Activated CD4-positive, alpha-beta T cell treated with anti-CD3 and anti-CD28 coated beads, Interleukin-2, Interleukin-4, amounts not matched to agents 100 ng/mL and 50 ng/mL, durations not matched to agents 16 hours and 8 hours (primary cell): ENCODE measurements at regions not wholly inside any gene's neighbourhood (a gene's known extent, or its start where the extent isn't known, plus 50 kb on each side); places are given as distances from the start of the nearest gene placed in this dataset.
"Not testable (repeated sequence)": the region's sequence is repeated elsewhere in the genome, so short reads cannot be mapped to it uniquely, and the experiment has no call there.

ENCODE experiments used
- DNase-seq: peaks from one replicate; pipeline ENCODE4 v3.0.0-alpha.2; 2020; ENCODE audit warnings: low spot score

DNA sequence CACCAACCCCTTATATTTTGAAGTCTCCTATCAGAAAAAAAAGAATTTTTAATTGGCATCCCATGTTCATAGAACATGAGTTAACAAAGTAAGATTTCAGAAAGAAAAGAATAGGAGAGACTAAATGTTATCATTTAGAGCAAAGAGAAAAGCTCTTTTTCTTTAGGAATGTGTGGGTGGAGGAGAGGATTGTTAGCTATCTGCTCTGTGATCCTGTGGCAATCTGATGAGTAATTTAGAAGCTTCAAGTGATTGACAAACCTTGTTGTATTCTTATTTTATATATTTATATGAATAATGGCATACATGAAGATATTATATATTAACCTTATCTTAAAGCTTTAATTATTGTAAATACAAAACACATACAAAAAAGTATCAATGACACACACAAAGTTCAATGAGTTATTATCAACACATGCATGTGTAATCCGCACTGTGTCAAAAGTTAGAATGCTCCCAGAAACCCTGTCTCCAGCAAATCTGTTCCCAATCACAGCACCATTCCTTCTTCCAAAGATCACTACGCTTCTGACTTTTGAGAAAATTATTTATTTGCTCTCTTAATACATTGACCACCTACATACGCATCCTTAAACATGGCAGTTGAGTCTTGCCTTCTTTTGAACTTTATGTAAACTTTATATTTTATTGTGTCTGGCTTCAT is 907.4 kb downstream of the MCTP2 start:
- DNase-seq, result no peak

DNA sequence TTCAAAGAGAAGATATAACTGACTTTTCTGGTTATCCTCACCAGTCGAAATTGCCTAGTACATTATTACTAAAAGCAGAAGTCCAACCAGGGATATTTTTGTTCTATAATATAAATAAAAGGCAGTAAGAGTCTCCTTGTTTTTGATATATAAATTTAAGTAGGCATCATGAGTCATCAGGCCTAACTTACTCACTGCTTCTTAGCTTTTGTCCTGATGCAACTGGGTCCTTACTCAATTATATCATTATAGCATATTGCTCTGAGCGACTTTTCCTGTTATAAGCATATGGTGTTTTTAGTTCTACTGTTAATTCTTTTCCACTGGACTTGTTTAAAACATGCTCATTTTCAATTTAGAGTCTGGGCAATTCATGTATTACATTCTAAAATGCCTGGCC is 910.1 kb downstream of the MCTP2 start:
- DNase-seq, result no peak

DNA sequence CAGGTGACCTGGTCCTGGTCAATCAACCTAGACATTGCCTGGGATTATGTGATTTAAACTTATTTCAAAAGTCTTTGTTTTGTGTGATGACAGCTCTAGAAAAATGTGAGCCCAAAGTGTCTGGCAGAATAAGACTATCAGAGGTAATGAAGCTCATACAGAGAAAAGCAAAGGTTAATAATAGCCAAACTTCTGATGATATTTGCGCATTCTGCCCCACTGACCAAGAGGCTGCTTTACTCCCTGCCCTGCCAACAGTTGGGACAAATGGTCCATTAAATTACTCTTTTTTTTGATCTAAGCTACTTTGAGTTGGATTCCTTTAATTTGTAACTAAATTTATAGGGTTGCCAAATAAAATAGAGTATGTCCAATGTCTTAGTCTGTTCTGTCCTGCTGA is 911.2 kb downstream of the MCTP2 start:
- DNase-seq, result no peak

DNA sequence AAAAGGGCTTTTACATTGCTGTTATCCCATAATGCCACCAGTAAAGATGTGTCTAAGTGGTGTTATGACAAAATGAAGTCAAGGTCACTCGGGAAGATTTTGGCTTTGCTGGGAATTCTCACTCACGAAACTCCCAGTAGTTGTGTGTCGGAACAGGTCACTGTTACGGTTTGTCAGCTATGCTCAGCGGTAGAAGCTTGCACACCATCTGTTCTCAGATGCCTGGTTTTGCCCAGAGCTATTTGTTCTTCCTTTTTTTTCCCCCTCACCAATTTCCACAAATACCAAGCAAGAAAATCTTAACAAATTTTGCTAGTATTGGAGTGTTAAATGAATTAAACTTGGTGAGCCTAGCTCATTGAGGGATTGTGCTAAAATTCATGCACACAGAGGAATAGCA is 915.1 kb downstream of the MCTP2 start:
- no peak for DNase-seq

DNA sequence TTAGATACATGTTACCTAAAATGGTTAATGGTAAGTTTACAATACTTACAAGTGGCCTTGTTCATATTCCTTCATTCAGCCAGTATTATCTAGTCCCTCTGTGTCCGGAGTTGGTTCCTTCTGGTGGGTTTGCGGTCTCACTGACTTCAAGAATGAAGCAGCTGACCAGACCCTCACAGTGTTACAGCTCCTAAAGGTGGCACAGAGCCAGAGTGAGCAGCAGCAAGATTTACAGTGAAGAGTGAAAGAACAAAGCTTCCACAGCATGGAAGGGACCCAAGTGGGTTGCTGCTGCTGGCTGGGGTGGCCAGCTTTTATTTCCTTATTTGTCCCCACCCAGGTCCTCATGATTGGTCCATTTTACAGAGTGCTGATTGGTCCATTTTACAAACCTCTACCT is 916.8 kb downstream of the MCTP2 start:
- DNase-seq, result no peak

DNA sequence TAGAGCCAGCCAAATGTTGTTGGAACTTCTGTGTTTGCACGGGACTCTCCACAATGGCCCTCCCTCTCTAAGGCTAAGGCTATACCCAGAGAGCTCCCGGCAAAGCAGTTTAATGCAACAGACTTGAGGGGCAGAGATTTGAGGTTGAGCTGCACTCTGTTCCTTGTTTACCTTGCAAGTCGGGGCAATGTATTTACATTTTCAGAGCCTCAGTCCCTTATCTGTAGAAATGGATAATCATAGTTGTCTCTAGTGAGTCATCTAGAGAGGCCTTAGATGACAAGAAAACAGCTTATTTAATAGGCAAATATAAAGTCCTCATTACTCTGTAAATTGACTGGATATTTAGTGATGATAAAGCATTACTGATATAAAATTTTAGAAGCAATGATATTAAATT is 917.7 kb downstream of the MCTP2 start:
- no peak for DNase-seq

DNA sequence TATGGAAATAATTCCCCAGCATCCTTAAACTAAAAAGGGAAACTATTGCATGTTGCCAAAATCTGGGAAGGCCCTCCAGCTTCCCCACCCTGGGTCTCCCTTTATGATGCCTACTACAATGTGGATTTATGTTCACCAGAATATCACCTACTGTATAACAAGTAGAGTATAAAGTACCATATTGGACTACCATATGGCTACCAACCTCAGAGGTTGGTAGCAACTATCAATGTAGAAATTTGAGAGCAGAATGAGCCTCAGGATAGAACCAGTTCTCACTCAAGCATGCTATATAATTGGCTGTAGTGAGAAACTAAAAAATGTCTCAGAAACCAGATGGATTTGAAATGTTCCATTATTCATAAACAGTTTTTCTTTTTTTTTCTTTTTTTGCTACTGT is 918.4 kb downstream of the MCTP2 start:
- DNase-seq, result no peak

DNA sequence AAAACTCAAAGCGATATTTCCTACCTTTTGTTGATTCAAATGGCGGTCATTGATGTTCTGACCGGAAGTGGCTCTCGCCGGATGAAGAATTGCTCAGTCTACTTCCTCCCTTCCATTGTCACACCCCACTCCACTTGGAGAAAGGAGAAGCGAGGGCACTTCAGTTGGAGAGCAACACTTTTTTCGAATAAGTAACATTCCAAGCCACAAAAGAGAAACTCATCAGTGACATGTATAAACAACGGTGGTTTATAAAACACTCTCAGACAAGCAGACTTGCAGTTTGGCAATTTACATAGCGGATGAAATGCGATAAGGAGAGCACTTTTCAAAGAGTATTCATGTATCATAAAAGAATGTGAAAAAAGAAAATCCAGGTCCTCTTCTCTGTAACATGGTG is 919.1 kb downstream of the MCTP2 start:
- DNase-seq, result no peak

DNA sequence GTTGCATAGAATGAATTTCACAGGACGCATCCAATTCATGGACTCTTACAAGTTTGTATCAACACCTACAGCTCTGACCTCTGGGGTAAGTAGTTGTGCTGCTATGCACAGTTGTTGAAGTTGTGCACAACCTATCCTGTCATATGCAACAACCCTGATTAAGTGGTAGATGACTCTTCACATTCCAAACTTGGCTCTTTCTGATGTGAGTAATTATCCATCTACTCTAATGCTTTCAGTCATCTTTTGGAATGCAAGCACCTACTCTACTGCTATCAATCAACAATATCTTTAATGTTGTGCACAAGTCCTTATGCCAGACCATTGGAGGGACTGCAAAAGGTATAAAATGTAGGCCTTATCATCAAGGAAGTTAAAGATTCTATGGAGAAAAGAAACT is 921.4 kb downstream of the MCTP2 start:
- DNase-seq, result no peak

DNA sequence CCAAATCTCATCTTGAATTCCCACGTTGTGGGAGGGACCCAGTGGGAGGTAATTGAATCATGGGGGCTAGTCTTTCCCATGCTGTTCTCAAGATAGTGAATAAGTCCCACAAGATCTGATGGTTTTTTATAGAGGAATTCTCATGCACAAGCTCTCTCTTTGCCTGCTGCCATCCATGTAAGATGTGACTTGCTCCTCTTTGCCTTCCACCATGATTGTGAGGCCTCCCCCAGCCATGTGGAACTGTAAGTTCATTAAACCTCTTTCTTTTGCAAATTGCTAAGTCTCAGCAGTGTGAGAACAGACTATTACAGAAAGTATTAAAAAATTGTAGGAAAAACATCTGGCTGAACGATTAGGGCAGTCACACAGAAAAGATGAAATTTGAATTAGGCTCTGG is 921.8 kb downstream of the MCTP2 start:
- DNase-seq, result not testable (repeated sequence)

DNA sequence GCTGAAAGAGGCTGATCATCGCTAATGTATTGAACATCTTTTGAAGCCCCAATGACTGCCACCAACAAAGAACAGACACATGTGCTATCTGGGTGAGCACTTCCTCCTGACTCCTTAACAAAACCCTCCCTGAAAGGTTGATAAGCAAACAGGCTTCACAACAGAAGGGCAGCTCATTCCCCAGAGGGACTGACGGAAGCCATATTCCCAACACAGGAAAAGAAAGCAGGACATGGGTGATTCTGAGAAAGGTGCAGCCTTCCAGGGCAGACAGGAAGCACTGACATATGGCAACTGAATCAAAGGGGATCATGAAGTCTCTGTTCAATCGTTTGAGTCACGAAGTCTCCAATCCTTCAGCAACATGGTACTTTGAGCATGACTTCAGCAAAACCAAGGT is 929.0 kb downstream of the MCTP2 start:
- DNase-seq, result no peak

DNA sequence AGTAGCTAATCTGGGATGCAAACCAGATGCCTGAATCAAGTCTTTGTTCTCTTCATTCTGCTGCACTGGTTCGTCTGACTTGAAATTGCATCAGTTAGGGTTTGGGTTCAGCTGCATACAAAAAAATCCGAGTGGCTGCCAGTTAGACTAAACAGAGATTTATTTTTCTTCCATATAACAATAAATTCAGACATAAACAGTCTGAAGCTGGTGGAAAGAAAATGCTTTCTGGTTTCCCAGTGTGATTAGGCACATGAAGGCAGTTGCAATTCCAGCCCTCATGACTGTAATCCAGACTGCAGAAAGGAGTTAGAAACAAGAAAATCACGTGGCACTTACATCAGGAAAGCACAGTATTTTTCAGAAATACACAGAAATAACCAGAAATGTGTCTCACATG is 930.7 kb downstream of the MCTP2 start:
- DNase-seq, result no peak

DNA sequence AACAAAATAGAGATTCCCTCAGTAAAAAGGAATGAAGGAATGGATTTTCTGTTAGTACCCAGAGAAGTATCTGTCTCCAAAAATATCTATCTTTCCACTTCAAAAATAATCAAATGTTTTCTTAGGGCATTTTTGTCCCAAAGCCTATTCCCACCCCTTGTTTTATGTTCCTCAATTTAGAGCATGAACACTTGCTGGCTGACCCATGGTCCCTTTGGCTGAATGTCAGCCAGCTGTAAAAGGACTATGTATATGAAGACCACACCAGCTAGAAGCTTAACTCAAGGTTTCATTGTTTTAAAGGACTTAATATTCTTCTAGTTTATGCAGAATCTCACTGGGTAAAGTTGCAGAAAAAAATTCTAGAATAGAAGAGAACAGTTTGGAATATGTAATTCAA is 931.2 kb downstream of the MCTP2 start:
- no peak for DNase-seq

DNA sequence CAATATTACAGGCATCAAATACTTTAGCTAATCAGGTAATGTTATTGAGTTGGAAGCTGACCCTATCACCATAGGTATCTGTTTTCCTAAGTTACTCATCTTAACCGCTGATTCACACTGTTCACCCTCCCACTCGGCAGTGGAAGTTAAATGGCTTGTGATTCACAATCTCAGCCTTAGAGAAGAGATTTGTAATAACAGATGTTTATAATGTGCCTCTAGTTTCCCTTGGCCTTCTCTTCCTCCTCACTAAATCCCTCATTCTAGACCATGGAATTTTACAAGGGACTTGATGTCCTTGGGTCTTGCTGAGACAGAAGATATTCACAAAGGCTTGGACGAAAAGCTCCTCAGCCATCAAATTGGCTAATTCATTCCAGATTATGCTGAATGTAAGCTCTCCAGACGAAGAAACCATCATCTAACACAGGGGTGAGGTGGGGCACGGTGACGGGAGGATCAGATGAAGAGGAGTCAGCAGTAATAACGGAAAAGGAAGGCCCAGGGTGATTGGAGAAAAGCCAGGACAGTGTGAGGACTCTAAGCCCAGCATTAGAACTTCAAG is 931.7 kb downstream of the MCTP2 start:
- DNase-seq, result no peak

DNA sequence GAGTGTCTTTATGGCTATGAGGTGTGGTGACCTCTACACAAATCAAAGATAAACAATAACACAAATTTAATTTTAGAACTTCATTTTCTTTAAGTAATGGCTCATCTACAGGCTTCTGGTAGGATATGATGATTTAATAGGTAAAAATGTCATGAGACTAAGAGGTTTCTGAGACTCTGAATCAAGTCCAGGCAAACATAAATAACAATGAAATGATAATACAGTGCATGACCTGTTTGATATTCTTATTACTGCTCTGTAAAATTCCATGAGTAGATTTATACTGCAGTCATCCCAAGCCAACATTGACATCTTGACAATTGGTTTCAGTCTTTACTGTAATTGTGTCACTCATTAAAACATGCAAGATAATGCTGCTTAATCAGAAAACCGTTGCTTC is 936.8 kb downstream of the MCTP2 start:
- no peak for DNase-seq

DNA sequence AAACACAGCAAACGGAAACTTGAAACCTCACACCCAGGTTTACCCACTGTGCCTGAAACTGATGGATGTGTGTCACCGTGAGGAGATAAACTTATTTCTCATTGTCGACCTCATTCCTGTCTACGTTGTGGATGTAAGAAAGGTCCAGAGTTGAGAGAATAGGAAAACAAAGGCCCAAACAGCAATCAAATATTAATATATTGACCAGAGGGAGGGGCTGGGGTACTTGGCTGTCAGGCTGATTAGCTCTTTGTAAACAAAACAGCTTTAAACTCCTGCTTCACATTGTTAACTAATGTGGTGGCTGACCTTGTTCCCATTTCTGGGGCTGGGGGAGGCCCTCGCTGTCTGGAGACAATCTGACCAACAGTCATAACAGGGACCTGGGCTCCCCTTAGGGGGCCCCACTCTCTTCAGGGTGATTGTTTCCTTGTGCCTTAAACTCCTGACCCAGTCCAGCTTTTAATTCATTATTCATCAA is 937.6 kb downstream of the MCTP2 start:
- DNase-seq, result no peak

DNA sequence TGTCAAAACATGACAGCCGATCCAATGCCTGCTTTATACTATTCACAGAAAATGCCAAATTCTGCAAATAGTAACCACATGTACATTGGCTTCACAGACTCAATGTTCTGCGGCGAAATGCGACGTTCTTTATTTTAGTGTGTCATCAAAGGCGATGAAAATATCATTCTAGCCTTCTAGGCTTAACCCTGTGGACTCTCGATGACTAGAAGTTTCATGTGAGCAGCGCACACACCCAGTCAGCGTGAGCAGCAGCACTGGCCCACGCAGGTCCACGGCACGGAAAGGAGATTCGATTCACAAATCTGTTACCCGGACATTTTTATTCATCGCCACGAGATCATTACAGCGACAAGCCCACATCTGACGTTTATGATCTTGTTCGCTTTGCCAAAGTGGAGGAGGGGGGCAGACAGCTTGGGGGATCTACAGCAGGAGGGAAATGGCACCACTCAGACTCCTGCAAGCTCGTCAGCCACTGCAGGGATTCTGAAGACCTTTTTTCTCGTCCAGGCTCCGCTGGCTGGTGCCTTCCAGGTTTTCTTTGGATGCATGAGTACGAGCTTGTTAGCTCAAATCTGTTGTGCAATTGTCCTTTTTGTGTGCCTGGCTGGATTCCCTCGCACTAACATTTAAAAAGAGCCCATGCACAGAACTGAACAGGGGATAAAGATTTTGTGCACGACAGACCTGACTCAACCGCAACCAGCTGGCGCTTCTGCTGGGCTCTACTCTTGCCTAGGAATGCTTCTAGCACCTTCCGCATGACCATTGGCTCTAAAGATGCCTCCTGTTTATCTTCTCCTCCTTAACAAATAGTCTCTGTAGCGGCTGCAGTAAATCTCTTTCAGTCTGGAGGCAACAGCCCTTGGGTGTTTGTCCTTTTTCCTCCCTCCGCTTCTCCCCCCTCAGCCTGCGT is 938.4 kb downstream of the MCTP2 start:
- no peak for DNase-seq

DNA sequence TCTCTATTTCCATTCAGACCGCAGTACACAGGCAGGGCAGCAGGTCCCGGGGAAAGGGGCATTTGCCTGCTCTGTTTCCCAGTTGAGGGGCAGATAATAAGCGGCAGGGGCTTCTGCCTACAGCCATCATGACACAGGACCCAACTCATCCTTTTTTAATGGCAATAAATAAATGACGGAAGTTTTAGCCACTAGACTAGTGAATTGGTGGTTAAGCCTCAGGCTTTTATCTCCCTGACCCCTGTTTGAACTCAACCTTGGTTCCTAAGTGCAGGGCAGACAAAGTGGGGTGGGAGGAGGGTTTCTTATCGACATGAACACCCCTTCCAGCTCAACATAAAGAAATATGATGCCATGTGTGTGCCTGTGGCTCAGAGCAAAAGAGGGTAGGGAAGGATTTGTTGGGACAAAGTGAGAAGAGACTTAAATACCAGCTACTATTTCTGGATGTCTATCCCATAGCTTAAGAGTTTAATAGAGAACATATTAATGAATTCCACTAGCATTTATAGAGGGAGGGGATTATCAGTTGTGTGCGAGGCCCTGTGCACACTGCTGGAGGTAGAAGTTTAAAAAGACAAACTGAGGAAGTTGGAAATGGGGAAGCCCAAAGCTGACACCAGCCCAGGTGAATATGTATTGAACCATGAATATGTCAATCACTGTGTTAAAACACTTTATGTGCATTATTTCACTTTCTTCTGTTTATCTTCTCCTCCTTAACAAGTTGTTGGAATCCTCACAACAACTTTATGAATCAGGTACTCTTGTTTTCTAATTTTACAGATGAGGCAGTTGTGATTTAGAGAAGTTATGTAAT is 939.4 kb downstream of the MCTP2 start:
- no peak for DNase-seq

DNA sequence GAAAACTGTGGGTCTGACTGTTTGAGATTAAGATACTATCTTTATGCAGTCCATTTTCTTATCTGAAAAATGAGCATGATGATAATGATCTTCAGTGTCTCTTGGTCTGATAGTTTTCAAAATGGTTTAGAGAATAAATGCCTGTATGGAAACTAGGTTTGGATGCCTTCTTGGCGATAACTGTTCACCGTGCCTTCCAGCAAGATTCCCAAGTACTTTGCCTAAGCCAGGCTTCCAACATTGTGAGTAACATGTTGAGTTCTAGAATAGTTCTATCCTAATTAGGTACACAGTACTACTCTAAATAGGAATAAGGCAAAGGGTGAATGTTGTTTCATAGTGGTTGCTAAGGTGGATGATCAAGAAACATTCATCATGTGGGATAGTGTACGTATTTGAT is 940.2 kb downstream of the MCTP2 start:
- no peak for DNase-seq

DNA sequence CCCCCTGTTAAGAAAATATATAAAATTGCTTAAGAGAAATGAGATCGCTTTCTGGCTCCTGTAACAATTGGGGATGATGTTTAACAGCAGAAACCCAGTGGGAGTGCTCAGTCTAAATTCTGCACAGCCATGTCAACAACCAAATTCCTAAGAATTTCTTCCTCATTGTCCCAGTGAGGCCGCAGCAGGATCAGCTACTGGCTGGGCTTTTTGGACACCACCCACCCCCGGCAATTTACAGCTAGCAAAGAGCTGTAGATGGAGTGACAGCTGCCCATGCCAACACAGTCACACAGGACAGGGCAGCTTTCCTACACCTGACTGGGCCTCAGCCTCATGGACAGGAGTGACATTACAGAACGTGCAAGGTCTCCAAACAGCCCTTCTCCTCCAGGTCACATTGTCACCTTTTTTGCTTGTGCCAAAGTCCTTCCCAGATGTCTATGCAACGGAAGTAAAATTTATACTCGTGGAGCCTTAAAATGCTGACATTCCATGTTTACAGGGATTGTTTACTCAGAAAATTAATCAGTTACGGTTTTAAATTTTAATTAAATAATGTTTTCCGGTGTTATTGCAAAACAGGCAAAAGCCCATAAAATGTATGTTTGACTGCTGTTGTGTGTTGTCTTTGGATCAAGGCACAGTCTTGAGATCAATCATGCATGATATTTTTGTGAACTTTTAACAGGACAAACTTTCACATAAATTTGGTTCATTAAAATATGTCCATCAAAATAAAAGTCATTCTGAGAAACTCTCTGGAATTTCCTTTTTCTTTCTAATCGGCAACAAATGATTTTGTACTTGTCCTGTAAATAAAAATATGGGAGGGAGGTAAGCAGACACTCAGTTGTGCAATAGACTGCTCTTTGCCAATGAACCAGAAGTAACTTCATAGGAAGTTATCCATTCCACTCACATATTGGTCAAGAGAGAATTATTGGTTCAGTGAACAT is 943.2 kb downstream of the MCTP2 start:
- no peak for DNase-seq
